OCI-LY7 (cell line): ENCODE measurements at regions not wholly inside any gene's neighbourhood (a gene's known extent, or its start where the extent isn't known, plus 50 kb on each side); places are given as distances from the start of the nearest gene placed in this dataset.
"Not testable (repeated sequence)": the region's sequence is repeated elsewhere in the genome, so short reads cannot be mapped to it uniquely, and the experiment has no call there.

Experiments used
- BruUV-seq: library from RNA; stranded (reverse); fragments of 400-500 nt; replicated peaks from 2 replicates; lab custom pipeline; 2021; lab: Mats Ljungman, UMichigan
- CTCF ChIA-PET: fragments of 300-600 bp; sonication (Branson Sonifier 250); formaldehyde crosslinking; loops from one replicate; lab custom pipeline; 2022; ENCODE audit warnings: antibody characterized with exemption; ENCODE audit not compliant: unreplicated experiment; lab: Charles Lee
- POLR2A ChIA-PET: fragments of 300-600 bp; sonication (Branson Sonifier 250); formaldehyde crosslinking; loops from one replicate; lab custom pipeline; 2022; ENCODE audit warnings: antibody characterized with exemption; lab: Charles Lee
- DNase-seq: peaks from one replicate; pipeline ENCODE4 v3.0.0-alpha.2; 2015; ENCODE audit warnings: low spot score
- H2AFZ ChIP-seq: fragments of 200-600 bp; sonication (generic), shearing (Covaris generic); 2 replicates; pipeline ENCODE4 v1.6.1; 2014; ENCODE audit warnings: mild to moderate bottlenecking, antibody characterized with exemption, low read length, moderate library complexity
- H3K27ac ChIP-seq: fragments of 200-600 bp; sonication (generic); 2 replicates; pipeline ENCODE4 v1.5.1; 2014; ENCODE audit warnings: mixed run types, low read depth, mild to moderate bottlenecking, moderate library complexity, low read length, inconsistent platforms; ENCODE audit not compliant: poor library complexity, severe bottlenecking
- H3K36me3 ChIP-seq: fragments of 200-600 bp; sonication (generic); 2 replicates; pipeline ENCODE4 v1.6.1; 2014; ENCODE audit warnings: mild to moderate bottlenecking, antibody characterized with exemption, low read length, moderate library complexity, mixed read lengths; ENCODE audit not compliant: insufficient read depth
- H3K4me1 ChIP-seq: fragments of 200-600 bp; sonication (generic); 2 replicates; pipeline ENCODE4 v1.5.1; 2014; ENCODE audit warnings: mild to moderate bottlenecking, low read length; ENCODE audit not compliant: insufficient read depth, poor library complexity, severe bottlenecking
- H3K4me2 ChIP-seq: fragments of 200-600 bp; sonication (generic); 2 replicates; pipeline ENCODE4 v1.6.1; 2014; ENCODE audit warnings: mild to moderate bottlenecking, low read length
- H3K4me3 ChIP-seq: fragments of 200-600 bp; sonication (generic); 2 replicates; pipeline ENCODE4 v1.5.1; 2014; ENCODE audit warnings: mild to moderate bottlenecking, low read depth, low read length; ENCODE audit not compliant: poor library complexity, severe bottlenecking
- H3K79me2 ChIP-seq: fragments of 200-600 bp; sonication (generic); 2 replicates; pipeline ENCODE4 v1.6.1; 2016; ENCODE audit warnings: low read depth, mild to moderate bottlenecking, low read length, moderate library complexity, mixed read lengths; ENCODE audit not compliant: insufficient read depth
- H3K9me2 ChIP-seq: fragments of 200-600 bp; sonication (generic); 2 replicates; pipeline ENCODE4 v1.6.1; 2016; ENCODE audit warnings: mild to moderate bottlenecking, low read length, mixed read lengths; ENCODE audit not compliant: insufficient read depth
- H3K9me3 ChIP-seq: fragments of 200-600 bp; sonication (generic); 2 replicates; pipeline ENCODE4 v1.6.1; 2014; ENCODE audit warnings: mild to moderate bottlenecking, mixed run types, low read length, mixed read lengths
- H4K20me1 ChIP-seq: fragments of 200-600 bp; sonication (generic); 2 replicates; pipeline ENCODE4 v1.6.1; 2014; ENCODE audit warnings: mild to moderate bottlenecking, antibody characterized with exemption, low read length, moderate library complexity, mixed read lengths; ENCODE audit not compliant: insufficient read depth
- CTCF ChIP-seq: fragments of 200-600 bp; sonication (generic); conservative IDR thresholded peaks from 2 replicates; pipeline ENCODE4 v1.5.1; 2014; ENCODE audit warnings: mild to moderate bottlenecking, antibody characterized with exemption, low read length, moderate library complexity, mixed read lengths
- intact Hi-C: fragments of 100-400 bp; cut with micrococcal nuclease; formaldehyde crosslinking; loops from one replicate; pipeline ENCODE4 v1.10.0; 2022; ENCODE audit not compliant: unreplicated experiment

GRCh38 chr2:87223873-87224272 lies 202.2 kb upstream of the PLGLB1 start:
- H2AFZ ChIP-seq, POLR2A ChIA-PET, H3K4me2 ChIP-seq, H4K20me1 ChIP-seq, DNase-seq, H3K9me2 ChIP-seq, H3K36me3 ChIP-seq, H3K9me3 ChIP-seq, CTCF ChIA-PET, intact Hi-C loops, H3K79me2 ChIP-seq, H3K4me1 ChIP-seq, H3K27ac ChIP-seq, BruUV-seq, H3K4me3 ChIP-seq: not testable (repeated sequence)

DNA sequence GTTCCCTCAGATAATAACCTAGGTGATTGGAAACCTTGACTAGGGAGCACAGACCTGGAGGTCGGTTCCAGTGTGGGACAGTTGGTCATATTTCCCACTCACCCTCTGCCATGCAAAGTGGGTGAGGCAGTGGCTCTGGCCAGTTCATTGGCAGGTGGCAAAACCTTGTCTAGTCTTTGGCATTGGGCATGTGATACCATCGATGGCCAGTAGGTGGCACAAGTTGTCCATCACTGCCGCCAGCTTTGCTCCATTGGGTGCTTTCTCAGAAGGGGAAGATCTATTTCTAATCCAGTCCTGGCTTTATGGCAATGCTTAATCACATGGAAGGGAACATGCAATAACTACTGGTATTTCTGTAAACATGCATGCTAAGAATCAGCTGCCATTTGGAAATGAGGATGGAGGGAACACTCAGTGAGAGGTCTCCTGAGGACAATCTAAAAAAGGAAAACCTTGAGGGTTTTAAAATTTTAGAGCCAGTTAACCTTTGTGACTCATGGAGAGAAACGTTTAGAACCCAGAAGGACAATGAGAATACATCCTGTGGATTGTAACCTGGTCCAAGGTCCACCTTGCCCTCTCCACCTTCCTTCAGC lies 207.5 kb upstream of the PLGLB1 start:
- H3K79me2 ChIP-seq, BruUV-seq, H3K9me3 ChIP-seq, H3K36me3 ChIP-seq, H3K4me2 ChIP-seq, H3K9me2 ChIP-seq, intact Hi-C loops, H2AFZ ChIP-seq, DNase-seq, H3K4me1 ChIP-seq, H3K27ac ChIP-seq, H4K20me1 ChIP-seq, H3K4me3 ChIP-seq, POLR2A ChIA-PET, CTCF ChIA-PET: not testable (repeated sequence)
- TF ChIP-seq CTCF = peak; percentile 66

DNA sequence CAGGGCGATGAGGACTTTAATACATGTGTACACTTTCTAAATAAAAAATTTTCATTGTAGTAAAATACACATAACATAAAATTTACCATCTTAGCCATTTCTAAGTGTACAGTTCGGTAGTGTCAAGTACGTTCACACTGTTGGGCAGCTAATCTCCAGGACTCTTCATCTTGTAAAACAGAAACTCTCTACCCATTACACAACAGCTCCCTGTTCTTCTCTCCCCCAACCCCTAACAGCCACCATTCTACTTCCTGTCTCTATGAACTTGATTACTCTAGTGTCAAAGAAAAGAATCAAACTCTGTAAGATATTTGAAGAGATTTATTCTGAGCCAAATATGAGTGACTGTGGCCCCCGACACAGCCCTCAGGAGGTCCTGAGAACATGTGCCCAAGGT lies 208.3 kb upstream of the PLGLB1 start:
- H3K4me1 ChIP-seq, DNase-seq, BruUV-seq, H3K36me3 ChIP-seq, intact Hi-C loops, H3K4me2 ChIP-seq, H3K4me3 ChIP-seq, H3K9me2 ChIP-seq, H3K9me3 ChIP-seq, POLR2A ChIA-PET, H4K20me1 ChIP-seq, H3K27ac ChIP-seq, H3K79me2 ChIP-seq, H2AFZ ChIP-seq, CTCF ChIA-PET: not testable (repeated sequence)

DNA sequence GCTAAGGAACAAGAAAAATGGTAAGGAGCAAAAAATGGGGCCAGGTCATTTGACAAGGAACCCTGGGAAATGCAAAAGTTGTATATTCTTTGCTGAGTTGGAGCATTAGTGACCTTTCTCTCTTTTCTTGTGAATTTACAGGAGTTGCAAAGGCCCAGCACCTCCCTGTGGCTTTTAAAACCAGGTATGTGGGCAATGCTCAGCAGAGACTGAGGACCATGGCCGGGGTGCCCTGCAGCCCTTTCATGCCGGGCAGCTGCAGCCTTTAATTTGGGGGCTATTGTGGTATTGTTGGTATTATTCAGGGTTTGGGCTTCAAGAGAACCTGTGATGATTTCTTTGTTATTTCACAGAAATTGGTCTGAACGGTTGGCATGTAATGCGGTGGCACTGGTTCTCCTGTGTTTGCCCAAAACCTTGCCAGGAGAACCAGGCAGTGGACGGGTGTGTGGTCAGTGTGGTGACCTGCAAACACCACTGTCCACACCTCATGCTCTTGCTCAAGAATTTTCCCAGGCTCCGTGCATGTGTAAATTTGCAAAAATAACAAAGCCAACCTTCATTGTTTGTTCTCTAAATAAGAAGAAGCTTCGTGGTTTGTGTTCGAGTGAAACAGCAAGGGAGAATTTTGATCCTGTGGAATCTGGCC lies 213.8 kb upstream of the PLGLB1 start:
- intact Hi-C loops, H2AFZ ChIP-seq, H3K4me3 ChIP-seq, H3K9me2 ChIP-seq, H3K4me2 ChIP-seq, H3K4me1 ChIP-seq, BruUV-seq, H3K79me2 ChIP-seq, H3K9me3 ChIP-seq, CTCF ChIA-PET, H3K27ac ChIP-seq, DNase-seq, H3K36me3 ChIP-seq, POLR2A ChIA-PET, H4K20me1 ChIP-seq: not testable (repeated sequence)

DNA sequence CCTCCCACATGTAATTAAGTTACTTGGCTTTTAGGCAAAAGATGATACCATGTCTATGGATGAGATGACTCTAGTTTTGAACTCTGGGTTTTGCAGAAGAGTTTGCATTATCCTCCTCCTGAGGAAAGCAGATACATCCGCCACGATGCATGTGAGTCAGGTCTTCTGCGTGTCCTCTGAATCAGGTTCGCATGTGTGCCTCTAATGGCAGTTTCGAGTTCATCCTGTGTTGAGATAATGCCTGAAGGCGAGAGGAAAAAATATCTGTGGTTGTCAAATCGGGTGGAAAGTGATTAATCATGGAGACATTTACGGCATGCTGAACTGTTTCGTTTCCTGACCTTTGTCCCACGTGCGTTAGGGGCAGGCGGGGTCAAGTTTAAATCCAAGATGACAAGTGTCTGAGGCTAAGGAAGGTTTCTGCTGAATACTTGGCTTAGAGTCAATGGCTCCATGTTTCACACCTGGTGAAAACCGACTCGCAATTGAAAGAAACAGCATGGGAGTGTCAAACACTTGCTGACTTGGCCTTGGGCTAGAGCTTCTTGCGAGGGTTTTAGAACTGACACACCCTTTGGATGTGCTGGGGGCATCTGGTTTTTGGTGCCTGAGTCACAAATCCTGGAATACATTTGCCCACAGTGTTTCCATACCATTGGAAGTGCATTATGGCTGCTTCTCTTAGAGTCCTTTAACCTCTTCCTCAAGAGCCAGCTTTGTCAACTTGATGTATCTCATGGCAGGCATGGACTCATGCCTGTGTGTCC lies 216.1 kb upstream of the PLGLB1 start:
- intact Hi-C loops, BruUV-seq, POLR2A ChIA-PET: not testable (repeated sequence)

More for the DNA sequence above, 216.1 kb upstream of the PLGLB1 start:
- H4K20me1 ChIP-seq, H3K4me2 ChIP-seq, H3K9me2 ChIP-seq, H3K9me3 ChIP-seq, H2AFZ ChIP-seq, H3K27ac ChIP-seq, H3K4me1 ChIP-seq, H3K79me2 ChIP-seq, CTCF ChIA-PET, H3K4me3 ChIP-seq, H3K36me3 ChIP-seq, DNase-seq: not testable (repeated sequence)
